IPS DF 6.9 (cell line): ENCODE measurements at regions not wholly inside any gene's neighbourhood (a gene's known extent, or its start where the extent isn't known, plus 50 kb on each side); places are given as distances from the start of the nearest gene placed in this dataset.
"Not testable (repeated sequence)": the region's sequence is repeated elsewhere in the genome, so short reads cannot be mapped to it uniquely, and the experiment has no call there.

Experiments used
- DNase-seq: peaks from one replicate; pipeline ENCODE4 v3.0.0-alpha.2; 2013; ENCODE audit warnings: low read depth, low spot score
- H3K27ac ChIP-seq: one replicate; pipeline ENCODE4 v1.5.1; 2013; ENCODE audit warnings: low read length, control low read depth
- H3K27me3 ChIP-seq: 2 replicates; pipeline ENCODE4 v1.6.1; 2013; ENCODE audit warnings: mild to moderate bottlenecking, low read length; ENCODE audit not compliant: control insufficient read depth, insufficient read depth
- H3K36me3 ChIP-seq: 2 replicates; pipeline ENCODE4 v1.6.1; 2013; ENCODE audit warnings: low read length; ENCODE audit not compliant: control insufficient read depth, insufficient read depth
- H3K4me1 ChIP-seq: 2 replicates; pipeline ENCODE4 v1.6.1; 2013; ENCODE audit warnings: low read length; ENCODE audit not compliant: control insufficient read depth, insufficient read depth
- H3K4me3 ChIP-seq: 2 replicates; pipeline ENCODE4 v1.5.1; 2013; ENCODE audit warnings: mild to moderate bottlenecking, low read length
- H3K9me3 ChIP-seq: 2 replicates; pipeline ENCODE4 v1.6.1; 2013; ENCODE audit warnings: low read length, inconsistent platforms; ENCODE audit not compliant: control insufficient read depth, insufficient read depth
- WGBS: extraction: QIAGEN DNeasy Blood & Tissue Kit; methylation state at CpG from one replicate; pipeline ENCODE4 v1.1.7; 2013; ENCODE audit warnings: mixed read lengths, missing lambda C conversion rate; ENCODE audit not compliant: insufficient read length, insufficient coverage; 5-methylcytosine and 5-hydroxymethylcytosine counted together

DNA sequence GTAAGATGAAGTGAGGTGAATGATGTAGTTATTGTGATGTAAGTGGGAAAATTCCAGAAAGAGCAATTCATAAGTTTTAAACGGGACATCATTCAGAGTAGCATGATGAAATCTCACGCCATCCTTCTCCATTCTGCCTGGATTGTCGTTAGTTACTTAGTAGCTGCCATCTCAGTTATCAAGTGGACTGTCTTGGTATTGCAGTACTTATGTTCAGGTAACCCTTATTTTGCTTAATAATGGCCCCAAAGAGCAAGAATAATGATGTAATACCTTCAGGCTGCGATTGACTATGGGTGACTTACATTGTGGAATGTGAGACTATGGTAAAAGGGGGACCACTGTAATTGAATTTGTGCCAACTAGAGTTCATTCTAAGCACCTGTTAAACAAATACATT, 234.1 kb upstream of the TOM1L1 start:
- Histone ChIP-seq H3K9me3 (no peaks in the 10 kb centered on the region), H3K27ac (no peak overlapping the region), H3K4me1 (peaks cover 2% of the 10 kb centered on the region; the same call in 1 of the 2 replicates), H3K27me3 (no peaks in the 10 kb centered on the region), H3K4me3 (no peak overlapping the region), H3K36me3 (no peaks in the 10 kb centered on the region)
- DNase-seq = no peak
- no CpG with 5 or more reads among the region's 4 CpGs for WGBS

GRCh38 chr17:54678158-54678557, 222.5 kb upstream of the TOM1L1 start:
- H3K27ac ChIP-seq = no peak overlapping the region
- peaks cover 1% of the 10 kb centered on the region; the same call in 1 of the 2 replicates for H3K4me1 ChIP-seq
- no peak overlapping the region for H3K4me3 ChIP-seq
- no peak for DNase-seq
- no peaks in the 10 kb centered on the region for H3K27me3 ChIP-seq
- H3K9me3 ChIP-seq = no peaks in the 10 kb centered on the region
- no peaks in the 10 kb centered on the region for H3K36me3 ChIP-seq

DNA sequence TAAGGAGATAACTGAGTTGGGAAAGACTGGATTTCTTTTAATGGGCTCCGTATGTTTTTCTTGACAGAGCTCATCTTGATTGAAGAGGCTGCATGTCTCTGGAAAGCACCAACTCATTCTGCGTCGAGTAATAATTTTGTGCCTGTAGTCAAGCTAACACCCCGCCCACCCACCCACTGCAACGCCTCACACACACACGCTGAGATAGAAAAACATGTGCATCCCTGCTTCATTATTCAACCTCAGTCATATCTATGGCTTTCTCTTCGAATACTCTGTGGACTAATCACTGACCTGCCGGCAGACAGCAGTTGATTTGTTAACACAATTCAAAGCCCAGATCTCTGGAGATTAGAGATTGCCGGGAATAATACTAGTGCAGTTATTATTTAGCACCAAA, 220.2 kb upstream of the TOM1L1 start:
- Histone ChIP-seq H3K36me3 (no peaks in the 10 kb centered on the region), H3K4me1 (no peaks in the 10 kb centered on the region), H3K9me3 (no peaks in the 10 kb centered on the region; the same call in 1 of the 2 replicates), H3K27ac (no peak overlapping the region), H3K4me3 (no peak overlapping the region), H3K27me3 (no peaks in the 10 kb centered on the region)
- DNase-seq = no peak
- no CpG with 5 or more reads among the region's 9 CpGs for WGBS

- no peaks in the 10 kb centered on the region for H3K4me1 ChIP-seq
- no peak for DNase-seq
- H3K27ac ChIP-seq = no peak overlapping the region
- H3K36me3 ChIP-seq = no peaks in the 10 kb centered on the region
- H3K9me3 ChIP-seq = no peaks in the 10 kb centered on the region
- no peaks in the 10 kb centered on the region for H3K27me3 ChIP-seq
- H3K4me3 ChIP-seq = no peak overlapping the region
- WGBS = no CpG with 5 or more reads among the region's 2 CpGs
These were observed 206.3 kb upstream of the TOM1L1 start for GRCh38 chr17:54694287-54694887.

- DNase-seq, H3K9me3 ChIP-seq, H3K36me3 ChIP-seq, H3K27me3 ChIP-seq, H3K27ac ChIP-seq, H3K4me1 ChIP-seq, H3K4me3 ChIP-seq: not testable (repeated sequence)
- WGBS = no CpG with 5 or more reads among the region's 4 CpGs
These were observed 187.9 kb upstream of the TOM1L1 start for GRCh38 chr17:54712798-54713197.

DNA sequence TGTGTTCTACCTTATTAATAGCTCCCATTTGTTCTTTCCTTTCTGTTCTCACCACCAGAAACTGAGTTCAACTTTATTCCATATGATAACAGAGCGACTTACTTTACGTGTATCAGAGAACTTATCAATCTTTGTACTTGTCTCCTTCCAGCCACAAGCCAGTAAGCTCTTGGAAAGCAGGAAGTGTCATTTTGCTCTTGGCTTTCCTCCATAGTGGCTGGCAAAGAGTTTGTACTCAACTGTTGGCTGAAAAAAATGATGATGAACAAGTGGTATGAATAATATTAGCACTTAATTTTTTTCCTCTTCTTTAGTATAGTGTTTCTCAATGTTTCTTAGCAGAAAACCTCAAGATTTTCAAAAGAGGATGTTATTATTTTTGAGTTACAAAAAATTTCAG, 182.4 kb upstream of the TOM1L1 start:
- WGBS = no CpG with 5 or more reads among the region's 2 CpGs

DNA sequence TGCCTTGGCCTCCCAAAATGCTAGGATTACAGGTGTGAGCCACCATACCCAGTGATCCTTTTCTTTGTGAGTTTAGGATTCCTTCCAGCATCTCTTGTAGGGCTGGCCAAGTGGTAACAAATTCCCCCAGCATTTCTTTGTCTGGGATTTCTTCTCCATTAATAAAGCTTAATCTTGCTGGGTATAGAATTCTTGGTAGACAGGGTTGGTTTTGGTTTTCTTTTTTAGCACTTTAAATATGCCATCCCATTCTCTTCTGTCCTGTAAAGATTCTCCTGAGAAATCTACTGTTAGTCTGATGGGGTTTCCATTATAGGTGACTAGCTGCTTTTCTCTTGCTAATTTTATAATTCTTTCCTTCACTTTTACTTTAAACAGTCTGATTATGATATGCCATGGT, 173.0 kb upstream of the TOM1L1 start:
- no peaks in the 10 kb centered on the region for H3K36me3 ChIP-seq
- 0 out of 2 replicates have a peak, but pooled peaks cover 1% of the 10 kb centered on the region for H3K9me3 ChIP-seq
- H3K4me3 ChIP-seq = no peak overlapping the region
- no peaks in the 10 kb centered on the region for H3K4me1 ChIP-seq
- no peak for DNase-seq
- H3K27me3 ChIP-seq = no peaks in the 10 kb centered on the region
- H3K27ac ChIP-seq = no peak overlapping the region

More for the DNA sequence above, 182.4 kb upstream of the TOM1L1 start:
- Histone ChIP-seq H3K27me3 (no peaks in the 10 kb centered on the region), H3K4me3 (no peak overlapping the region), H3K36me3 (no peaks in the 10 kb centered on the region), H3K27ac (no peak overlapping the region), H3K4me1 (no peaks in the 10 kb centered on the region), H3K9me3 (no peaks in the 10 kb centered on the region)
- no peak for DNase-seq

DNA sequence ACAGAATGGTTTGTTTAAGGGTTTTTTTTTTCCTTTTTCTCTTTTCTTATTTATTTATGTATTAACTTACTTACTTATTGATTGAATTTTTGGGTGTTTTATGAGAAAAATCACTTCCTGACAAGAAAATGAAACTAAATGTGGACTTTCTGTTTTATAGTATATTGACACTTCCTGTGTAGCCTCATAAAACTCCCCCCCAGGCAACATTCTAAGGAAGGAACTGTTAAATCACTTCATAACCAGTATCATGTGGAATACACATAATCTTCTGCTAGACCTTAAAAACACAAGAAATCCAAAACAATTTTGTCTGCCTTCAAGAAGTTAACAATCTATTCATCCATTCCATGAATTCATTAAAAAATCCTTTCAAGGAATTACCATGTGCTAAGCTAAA, 164.1 kb upstream of the TOM1L1 start:
- H3K27me3 ChIP-seq = no peaks in the 10 kb centered on the region
- H3K4me1 ChIP-seq = no peaks in the 10 kb centered on the region
- DNase-seq = no peak
- H3K36me3 ChIP-seq = no peaks in the 10 kb centered on the region
- no peak overlapping the region for H3K4me3 ChIP-seq
- H3K27ac ChIP-seq = no peak overlapping the region
- no peaks in the 10 kb centered on the region for H3K9me3 ChIP-seq

DNA sequence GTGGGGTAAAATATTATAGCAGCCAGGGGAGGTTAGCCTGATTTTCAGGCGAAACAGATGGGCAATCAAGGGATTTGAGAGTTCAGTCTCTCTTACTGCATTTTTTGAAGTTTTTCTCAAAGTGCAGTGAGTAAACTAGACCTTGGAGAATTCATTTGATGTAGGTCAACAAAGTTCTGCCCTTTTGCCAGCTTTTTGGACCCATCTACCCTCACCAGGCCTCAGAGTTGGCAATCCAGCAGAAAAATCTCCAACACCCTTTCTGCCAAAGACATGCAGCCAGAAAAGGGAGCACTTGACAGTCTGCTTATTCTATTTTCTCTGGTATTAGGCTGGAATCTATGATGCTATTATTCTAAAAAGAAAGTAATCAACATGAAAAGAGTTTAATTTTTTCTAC, 162.2 kb upstream of the TOM1L1 start:
- WGBS = no CpG with 5 or more reads among the region's 1 CpG
- Histone ChIP-seq H3K27ac (no peak overlapping the region), H3K9me3 (no peaks in the 10 kb centered on the region), H3K4me3 (no peak overlapping the region), H3K27me3 (no peaks in the 10 kb centered on the region), H3K4me1 (no peaks in the 10 kb centered on the region), H3K36me3 (no peaks in the 10 kb centered on the region)
- no peak for DNase-seq

- WGBS = no CpG with 5 or more reads among the region's 1 CpG
- no peak overlapping the region for H3K4me3 ChIP-seq
- H3K36me3 ChIP-seq = no peaks in the 10 kb centered on the region
- no peaks in the 10 kb centered on the region; the same call in 1 of the 2 replicates for H3K9me3 ChIP-seq
- no peaks in the 10 kb centered on the region for H3K4me1 ChIP-seq
- DNase-seq = no peak
- no peaks in the 10 kb centered on the region for H3K27me3 ChIP-seq
- H3K27ac ChIP-seq = no peak overlapping the region
These were observed 155.9 kb upstream of the TOM1L1 start for GRCh38 chr17:54744750-54745149.

DNA sequence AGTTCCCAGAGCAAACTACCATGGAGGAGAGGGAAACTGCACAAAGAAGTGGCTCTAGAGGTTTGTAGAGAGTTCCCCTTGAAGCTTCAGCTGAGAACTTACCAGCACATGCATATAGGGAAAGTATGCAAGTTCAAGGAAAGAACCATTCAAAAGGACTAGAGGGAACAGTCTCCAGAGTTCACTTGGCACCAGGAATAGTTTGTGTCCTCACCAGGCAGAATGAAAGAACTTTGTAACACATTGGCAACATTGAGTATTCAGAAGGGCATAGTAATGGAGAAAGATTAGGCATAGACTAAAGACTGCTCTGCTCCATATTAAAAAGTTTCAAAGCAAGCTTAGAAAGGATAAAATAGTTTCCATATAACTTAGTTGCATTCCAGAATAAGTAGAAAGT, 155.4 kb upstream of the TOM1L1 start:
- H3K27me3 ChIP-seq = no peaks in the 10 kb centered on the region
- no peak overlapping the region for H3K27ac ChIP-seq
- no peaks in the 10 kb centered on the region for H3K36me3 ChIP-seq
- DNase-seq = no peak
- H3K9me3 ChIP-seq = no peaks in the 10 kb centered on the region; the same call in 1 of the 2 replicates
- no peaks in the 10 kb centered on the region for H3K4me1 ChIP-seq
- no peak overlapping the region for H3K4me3 ChIP-seq
